Epithelial cell of esophagus (primary cell): ENCODE measurements at regions not wholly inside any gene's neighbourhood (a gene's known extent, or its start where the extent isn't known, plus 50 kb on each side); places are given as distances from the start of the nearest gene placed in this dataset.

Source experiments
- DNase-seq: peaks from one replicate; pipeline ENCODE4 v3.0.0; 2010; ENCODE audit warnings: low read depth
- H3K4me3 ChIP-seq: 2 replicates; pipeline ENCODE4 v1.5.1; 2011; ENCODE audit warnings: mild to moderate bottlenecking, low read length, control low read depth
- CTCF ChIP-seq: IDR thresholded peaks from 2 replicates; pipeline ENCODE4 v1.5.1; 2011; ENCODE audit warnings: low read depth, mild to moderate bottlenecking, low read length, control low read depth, inconsistent platforms; ENCODE audit not compliant: insufficient read depth; ENCODE audit errors: missing control alignments

GRCh38 chr13:90420683-90421082, 926.8 kb upstream of the MIR17HG start:
- DNase-seq, result no peak
- H3K4me3 ChIP-seq, result no peak overlapping the region
- TF ChIP-seq CTCF, result peak; percentile 25

- DNase-seq, result no peak
- TF ChIP-seq CTCF, result no peak
- no peak overlapping the region for H3K4me3 ChIP-seq
These were observed 919.9 kb upstream of the MIR17HG start for GRCh38 chr13:90427322-90428272.

DNA sequence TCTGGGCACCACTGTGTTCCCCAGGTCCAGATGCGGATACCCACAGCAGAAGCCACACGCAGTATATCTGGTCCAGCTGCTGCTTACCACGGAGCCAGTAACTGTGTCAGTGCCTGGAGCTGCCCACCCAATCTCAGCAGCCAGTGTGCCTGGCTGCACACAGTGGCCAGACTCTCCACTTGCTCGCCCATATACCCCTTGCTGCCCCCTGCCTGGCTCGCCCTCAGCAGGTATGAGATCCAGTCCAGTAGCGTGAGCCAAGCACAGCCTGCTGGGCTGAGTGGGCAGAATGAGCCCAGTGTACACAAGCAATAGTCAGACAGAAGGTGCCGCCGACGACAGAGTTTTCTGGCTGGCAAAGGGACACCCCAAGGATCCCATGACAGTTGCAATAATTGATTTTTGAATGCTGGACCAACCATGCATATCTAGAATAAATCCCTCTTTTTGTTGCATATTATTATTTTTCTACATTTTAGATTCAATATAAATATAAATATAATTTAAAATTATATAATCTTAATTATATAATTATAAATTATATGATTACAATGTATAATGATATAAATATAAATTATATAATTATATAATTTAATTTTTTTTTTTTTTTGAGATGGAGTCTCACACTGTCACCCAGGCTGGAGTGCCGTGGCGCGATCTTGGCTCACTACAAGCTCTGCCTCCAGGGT, 918.8 kb upstream of the MIR17HG start:
- TF ChIP-seq CTCF, result no peak
- no peak overlapping the region for H3K4me3 ChIP-seq
- DNase-seq, result no peak

- TF ChIP-seq CTCF, result no peak
- no peak for DNase-seq
- no peak overlapping the region for H3K4me3 ChIP-seq
These were observed 917.4 kb upstream of the MIR17HG start for GRCh38 chr13:90430127-90430526.

- H3K4me3 ChIP-seq, result no peak overlapping the region
- TF ChIP-seq CTCF, result no peak
- DNase-seq, result no peak
These were observed 910.8 kb upstream of the MIR17HG start for GRCh38 chr13:90436697-90437096.

GRCh38 chr13:90438576-90438975, 908.9 kb upstream of the MIR17HG start:
- TF ChIP-seq CTCF, result no peak
- DNase-seq, result no peak

More at GRCh38 chr13:90438576-90438975, 908.9 kb upstream of the MIR17HG start:
- H3K4me3 ChIP-seq, result no peak overlapping the region
